Mesothelial cell of epicardium (in vitro differentiated cells): ENCODE measurements at regions not wholly inside any gene's neighbourhood (a gene's known extent, or its start where the extent isn't known, plus 50 kb on each side); places are given as distances from the start of the nearest gene placed in this dataset.
A peak's percentile ranks its signal among the peaks of the same experiment; 100 is the strongest.

ENCODE experiments used
- DNase-seq, 2 experiments: peaks; one replicate each; pipeline ENCODE4 v3.0.0; 2021; ENCODE audit warnings: low spot score in 2 of 2; ENCODE audit not compliant: unreplicated experiment in 2 of 2
- H3K27ac Mint-ChIP-seq: 2 replicates; pipeline ENCODE4 v1.8.0; 2021; ENCODE audit warnings: mixed read lengths
- H3K27me3 Mint-ChIP-seq: 2 replicates; pipeline ENCODE4 v1.8.0; 2021; ENCODE audit warnings: low read depth, mixed read lengths
- H3K36me3 Mint-ChIP-seq: 2 replicates; pipeline ENCODE4 v1.8.0; 2021; ENCODE audit warnings: mixed read lengths
- H3K4me1 Mint-ChIP-seq: 2 replicates; pipeline ENCODE4 v1.8.0; 2021; ENCODE audit warnings: mixed read lengths
- H3K4me3 Mint-ChIP-seq: 2 replicates; pipeline ENCODE4 v1.8.0; 2021; ENCODE audit warnings: mild to moderate bottlenecking, moderate library complexity, mixed read lengths
- H3K9me3 Mint-ChIP-seq: 2 replicates; pipeline ENCODE4 v1.8.0; 2021; ENCODE audit warnings: mixed read lengths
- CTCF ChIP-seq: fragments of 200-600 bp; sonication (generic); IDR thresholded peaks from one replicate; pipeline ENCODE4 v1.5.0; 2021; ENCODE audit warnings: antibody characterized with exemption; ENCODE audit not compliant: unreplicated experiment

- no peaks in the 10 kb centered on the region for H3K9me3 Mint-ChIP-seq
- H3K4me1 Mint-ChIP-seq: no peaks in the 10 kb centered on the region
- H3K27ac Mint-ChIP-seq: no peak overlapping the region
- no peak for DNase-seq
- H3K27me3 Mint-ChIP-seq: no peaks in the 10 kb centered on the region
- no peak for TF ChIP-seq CTCF
- no peaks in the 10 kb centered on the region for H3K36me3 Mint-ChIP-seq
- H3K4me3 Mint-ChIP-seq: no peak overlapping the region
Observed at GRCh38 chr5:117286813-117287212, 712.2 kb upstream of the SEMA6A start.

- TF ChIP-seq CTCF: no peak
- Mint-ChIP-seq H3K27ac (no peak overlapping the region), H3K4me1 (no peaks in the 10 kb centered on the region), H3K4me3 (no peak overlapping the region), H3K36me3 (peaks cover 8% of the 10 kb centered on the region), H3K27me3 (no peaks in the 10 kb centered on the region), H3K9me3 (peaks cover 11% of the 10 kb centered on the region)
- DNase-seq: no peak
Observed at GRCh38 chr5:117271656-117272055, 697.0 kb upstream of the SEMA6A start.

- H3K27ac Mint-ChIP-seq: no peak overlapping the region
- peaks cover 12% of the 10 kb centered on the region for H3K36me3 Mint-ChIP-seq
- no peak for DNase-seq
- no peak overlapping the region for H3K4me3 Mint-ChIP-seq
- TF ChIP-seq CTCF: no peak
- H3K9me3 Mint-ChIP-seq: peaks cover 29% of the 10 kb centered on the region
- no peaks in the 10 kb centered on the region for H3K27me3 Mint-ChIP-seq
- H3K4me1 Mint-ChIP-seq: peaks cover 11% of the 10 kb centered on the region
Observed at GRCh38 chr5:117266280-117266679, 691.7 kb upstream of the SEMA6A start.

GRCh38 chr5:117263231-117263630, 688.6 kb upstream of the SEMA6A start:
- DNase-seq: no peak
- Mint-ChIP-seq H3K27ac (peak overlapping the region; percentile 56), H3K36me3 (peaks cover 12% of the 10 kb centered on the region), H3K4me1 (peaks cover 11% of the 10 kb centered on the region), H3K4me3 (no peak overlapping the region), H3K9me3 (peaks cover 29% of the 10 kb centered on the region), H3K27me3 (no peaks in the 10 kb centered on the region)
- TF ChIP-seq CTCF: no peak

- H3K36me3 Mint-ChIP-seq: peaks cover 12% of the 10 kb centered on the region
- H3K9me3 Mint-ChIP-seq: peaks cover 29% of the 10 kb centered on the region
- DNase-seq: no peak
- no peak for TF ChIP-seq CTCF
- H3K27ac Mint-ChIP-seq: peak overlapping the region; percentile 56
- H3K4me3 Mint-ChIP-seq: no peak overlapping the region
- H3K27me3 Mint-ChIP-seq: no peaks in the 10 kb centered on the region
- H3K4me1 Mint-ChIP-seq: peaks cover 11% of the 10 kb centered on the region
Observed at GRCh38 chr5:117262572-117263131, 688.0 kb upstream of the SEMA6A start.
